CD4-positive, alpha-beta memory T cell (primary cell): ENCODE measurements at regions not wholly inside any gene's neighbourhood (a gene's known extent, or its start where the extent isn't known, plus 50 kb on each side); places are given as distances from the start of the nearest gene placed in this dataset.

ENCODE experiments used
- CTCF ChIA-PET: fragments of 350-600 bp; sonication (Branson Sonifier 250); formaldehyde crosslinking; loops from one replicate; lab custom pipeline; 2021; ENCODE audit warnings: inconsistent platforms; ENCODE audit not compliant: partially characterized antibody; lab: Charles Lee
- POLR2A ChIA-PET: fragments of 350-600 bp; sonication (Branson Sonifier 250); formaldehyde crosslinking; loops from one replicate; lab custom pipeline; 2021; ENCODE audit not compliant: partially characterized antibody; lab: Charles Lee
- DNase-seq, 5 donors: peaks; one replicate each; pipeline versions ENCODE4 v3.0.0 to v3.0.0-alpha.2; 2020 to 2022; ENCODE audit warnings: mixed read lengths in 1 of 5
- H3K27ac ChIP-seq: one replicate; pipeline ENCODE4 v1.7.0; 2013; ENCODE audit warnings: low read depth, low read length
- H3K27me3 ChIP-seq: 2 replicates; pipeline ENCODE4 v1.7.0; 2013; ENCODE audit warnings: mild to moderate bottlenecking, low read length, moderate library complexity; ENCODE audit not compliant: insufficient read depth
- H3K36me3 ChIP-seq: 2 replicates; pipeline ENCODE4 v1.7.0; 2013; ENCODE audit warnings: mild to moderate bottlenecking, low read length, moderate library complexity; ENCODE audit not compliant: insufficient read depth
- H3K4me1 ChIP-seq: 2 replicates; pipeline ENCODE4 v1.7.0; 2013; ENCODE audit warnings: mild to moderate bottlenecking, low read length, moderate library complexity; ENCODE audit not compliant: insufficient read depth
- H3K4me3 ChIP-seq, 2 donors: one replicate each; pipeline ENCODE4 v1.7.0; 2013; ENCODE audit warnings: low read length in 2 of 2, mild to moderate bottlenecking in 1 of 2
- H3K9me3 ChIP-seq, 2 donors: one replicate each; pipeline ENCODE4 v1.7.0; 2013; ENCODE audit warnings: low read length in 2 of 2, control low read depth in 1 of 2; ENCODE audit not compliant: control insufficient read depth in 1 of 2
- H3K27ac Mint-ChIP-seq, 7 donors: one replicate each; pipeline ENCODE4 v1.8.0; 2020 to 2021; ENCODE audit warnings: mixed read lengths in 7 of 7, mild to moderate bottlenecking in 6 of 7, inconsistent platforms in 3 of 7, moderate library complexity in 3 of 7
- H3K27me3 Mint-ChIP-seq, 2 donors: one replicate each; pipeline ENCODE4 v1.8.0; 2020 to 2021; ENCODE audit warnings: mixed read lengths in 2 of 2
- H3K36me3 Mint-ChIP-seq, 2 donors: one replicate each; pipeline ENCODE4 v1.8.0; 2020 to 2021; ENCODE audit warnings: mixed read lengths in 2 of 2, inconsistent platforms in 1 of 2, mild to moderate bottlenecking in 1 of 2
- H3K4me1 Mint-ChIP-seq, 4 donors: one replicate each; pipeline ENCODE4 v1.8.0; 2020 to 2021; ENCODE audit warnings: mixed read lengths in 4 of 4, mild to moderate bottlenecking in 1 of 4
- H3K4me3 Mint-ChIP-seq, 8 donors: one replicate each; pipeline ENCODE4 v1.8.0; 2020 to 2021; ENCODE audit warnings: mixed read lengths in 8 of 8, mild to moderate bottlenecking in 7 of 8, moderate library complexity in 6 of 8, inconsistent platforms in 3 of 8
- H3K9me3 Mint-ChIP-seq, 8 donors: one replicate each; pipeline ENCODE4 v1.8.0; 2020 to 2021; ENCODE audit warnings: mixed read lengths in 8 of 8, mild to moderate bottlenecking in 5 of 8, inconsistent platforms in 3 of 8, moderate library complexity in 1 of 8
- intact Hi-C: fragments of 100-400 bp; cut with micrococcal nuclease; formaldehyde crosslinking; loops from one replicate; pipeline ENCODE4 v1.15.1; 2023

GRCh38 chr12:111222027-111222414 lies 146.9 kb downstream of the PHETA1 start:
- no peaks in the 10 kb centered on the region for H3K9me3 ChIP-seq
- no peak overlapping the region for H3K27ac Mint-ChIP-seq
- peaks cover 8% of the 10 kb centered on the region in 2 donors for H3K27me3 Mint-ChIP-seq
- H3K36me3 ChIP-seq, result no peaks in the 10 kb centered on the region
- H3K9me3 Mint-ChIP-seq, result no peaks in the 10 kb centered on the region
- ChIA-PET POLR2A (no interaction called here), CTCF (no interaction called here)
- H3K4me3 ChIP-seq, result no peak overlapping the region
- no peak overlapping the region for H3K4me3 Mint-ChIP-seq
- DNase-seq, result no peak
- no peak overlapping the region for H3K27ac ChIP-seq
- H3K36me3 Mint-ChIP-seq, result no peaks in the 10 kb centered on the region
- intact Hi-C loops, result no loop called here
- peaks cover 0 to 2% (median 0%) of the 10 kb centered on the region in 4 donors for H3K4me1 Mint-ChIP-seq
- no peaks in the 10 kb centered on the region for H3K27me3 ChIP-seq
- H3K4me1 ChIP-seq, result no peaks in the 10 kb centered on the region

GRCh38 chr12:111221062-111222026 lies 147.6 kb downstream of the PHETA1 start:
- peaks cover 0 to 2% (median 0%) of the 10 kb centered on the region in 4 donors for H3K4me1 Mint-ChIP-seq
- peaks cover 11 to 14% of the 10 kb centered on the region in 2 donors for H3K27me3 Mint-ChIP-seq
- no peak overlapping the region for H3K4me3 Mint-ChIP-seq
- POLR2A ChIA-PET, result no interaction called here
- Histone ChIP-seq H3K9me3 (no peaks in the 10 kb centered on the region), H3K36me3 (no peaks in the 10 kb centered on the region), H3K27me3 (no peaks in the 10 kb centered on the region), H3K4me1 (no peaks in the 10 kb centered on the region), H3K4me3 (no peak overlapping the region), H3K27ac (no peak overlapping the region)
- H3K9me3 Mint-ChIP-seq, result no peaks in the 10 kb centered on the region
- H3K27ac Mint-ChIP-seq, result no peak overlapping the region
- no peak for DNase-seq
- CTCF ChIA-PET, result interaction anchor here (0.7 kb wide), 1 partner anchor 326 kb away, joined by 3 read pairs; no protein-coding TSS in a partner anchor
- H3K36me3 Mint-ChIP-seq, result no peaks in the 10 kb centered on the region
- intact Hi-C loops, result no loop called here

- DNase-seq, result no peak
- POLR2A ChIA-PET, result no interaction called here
- intact Hi-C loops, result no loop called here
- H3K27me3 ChIP-seq, result no peaks in the 10 kb centered on the region
- CTCF ChIA-PET, result no interaction called here
- no peaks in the 10 kb centered on the region for H3K9me3 Mint-ChIP-seq
- no peaks in the 10 kb centered on the region for H3K36me3 ChIP-seq
- H3K4me3 Mint-ChIP-seq, result no peak overlapping the region
- no peaks in the 10 kb centered on the region for H3K4me1 ChIP-seq
- H3K36me3 Mint-ChIP-seq, result no peaks in the 10 kb centered on the region
- H3K27ac Mint-ChIP-seq, result no peak overlapping the region
- H3K4me1 Mint-ChIP-seq, result peaks cover 0 to 2% (median 0%) of the 10 kb centered on the region in 4 donors
- no peak overlapping the region for H3K4me3 ChIP-seq
- peaks cover 9 to 18% of the 10 kb centered on the region in 2 donors for H3K27me3 Mint-ChIP-seq
- no peaks in the 10 kb centered on the region for H3K9me3 ChIP-seq
- no peak overlapping the region for H3K27ac ChIP-seq
Observed at GRCh38 chr12:111220363-111220762, 148.5 kb downstream of the PHETA1 start.

GRCh38 chr12:111219440-111219839 lies 149.5 kb downstream of the PHETA1 start:
- H3K27me3 Mint-ChIP-seq, result peaks cover 9 to 21% of the 10 kb centered on the region in 2 donors
- Histone ChIP-seq H3K36me3 (no peaks in the 10 kb centered on the region), H3K27ac (no peak overlapping the region), H3K9me3 (no peaks in the 10 kb centered on the region), H3K4me1 (no peaks in the 10 kb centered on the region), H3K27me3 (no peaks in the 10 kb centered on the region), H3K4me3 (no peak overlapping the region)
- POLR2A ChIA-PET, result no interaction called here
- H3K9me3 Mint-ChIP-seq, result no peaks in the 10 kb centered on the region
- peaks cover 0 to under 1% (median 0%) of the 10 kb centered on the region in 4 donors for H3K4me1 Mint-ChIP-seq
- H3K4me3 Mint-ChIP-seq, result no peak overlapping the region
- DNase-seq, result no peak
- intact Hi-C loops, result no loop called here
- no peak overlapping the region for H3K27ac Mint-ChIP-seq
- H3K36me3 Mint-ChIP-seq, result no peaks in the 10 kb centered on the region
- CTCF ChIA-PET, result no interaction called here

GRCh38 chr12:111218499-111218898 lies 150.4 kb downstream of the PHETA1 start:
- Histone ChIP-seq H3K27ac (no peak overlapping the region), H3K27me3 (no peaks in the 10 kb centered on the region), H3K4me3 (no peak overlapping the region), H3K9me3 (no peaks in the 10 kb centered on the region), H3K36me3 (no peaks in the 10 kb centered on the region), H3K4me1 (no peaks in the 10 kb centered on the region)
- POLR2A ChIA-PET, result no interaction called here
- H3K9me3 Mint-ChIP-seq, result no peaks in the 10 kb centered on the region
- H3K4me3 Mint-ChIP-seq, result no peak overlapping the region
- H3K27me3 Mint-ChIP-seq, result peaks cover 10 to 21% of the 10 kb centered on the region in 2 donors
- intact Hi-C loops, result no loop called here
- H3K36me3 Mint-ChIP-seq, result no peaks in the 10 kb centered on the region
- CTCF ChIA-PET, result no interaction called here
- H3K4me1 Mint-ChIP-seq, result no peaks in the 10 kb centered on the region
- no peak for DNase-seq
- H3K27ac Mint-ChIP-seq, result no peak overlapping the region

GRCh38 chr12:111216387-111217159 lies 152.3 kb downstream of the PHETA1 start:
- H3K4me3 Mint-ChIP-seq, result no peak overlapping the region
- DNase-seq, result no peak
- no peaks in the 10 kb centered on the region for H3K4me1 ChIP-seq
- H3K36me3 ChIP-seq, result no peaks in the 10 kb centered on the region
- no peaks in the 10 kb centered on the region for H3K9me3 ChIP-seq
- no peaks in the 10 kb centered on the region for H3K4me1 Mint-ChIP-seq
- ChIA-PET POLR2A (no interaction called here), CTCF (no interaction called here)
- H3K36me3 Mint-ChIP-seq, result no peaks in the 10 kb centered on the region
- H3K27me3 ChIP-seq, result no peaks in the 10 kb centered on the region
- intact Hi-C loops, result no loop called here
- peaks cover 16 to 27% of the 10 kb centered on the region in 2 donors for H3K27me3 Mint-ChIP-seq
- H3K27ac ChIP-seq, result no peak overlapping the region
- no peak overlapping the region for H3K4me3 ChIP-seq
- H3K27ac Mint-ChIP-seq, result no peak overlapping the region
- no peaks in the 10 kb centered on the region for H3K9me3 Mint-ChIP-seq

GRCh38 chr12:111215881-111216280 lies 153.0 kb downstream of the PHETA1 start:
- Mint-ChIP-seq H3K27me3 (peaks cover 17 to 27% of the 10 kb centered on the region in 2 donors), H3K36me3 (no peaks in the 10 kb centered on the region), H3K4me3 (no peak overlapping the region), H3K27ac (no peak overlapping the region), H3K9me3 (no peaks in the 10 kb centered on the region), H3K4me1 (no peaks in the 10 kb centered on the region)
- ChIA-PET CTCF (no interaction called here), POLR2A (no interaction called here)
- no peak for DNase-seq
- Histone ChIP-seq H3K4me1 (no peaks in the 10 kb centered on the region), H3K9me3 (no peaks in the 10 kb centered on the region), H3K27me3 (no peaks in the 10 kb centered on the region), H3K27ac (no peak overlapping the region), H3K36me3 (no peaks in the 10 kb centered on the region), H3K4me3 (no peak overlapping the region)
- intact Hi-C loops, result no loop called here
